ENCODE measurements at regions not wholly inside any gene's neighbourhood (a gene's known extent, or its start where the extent isn't known, plus 50 kb on each side); places are given as distances from the start of the nearest gene placed in this dataset.

DNA sequence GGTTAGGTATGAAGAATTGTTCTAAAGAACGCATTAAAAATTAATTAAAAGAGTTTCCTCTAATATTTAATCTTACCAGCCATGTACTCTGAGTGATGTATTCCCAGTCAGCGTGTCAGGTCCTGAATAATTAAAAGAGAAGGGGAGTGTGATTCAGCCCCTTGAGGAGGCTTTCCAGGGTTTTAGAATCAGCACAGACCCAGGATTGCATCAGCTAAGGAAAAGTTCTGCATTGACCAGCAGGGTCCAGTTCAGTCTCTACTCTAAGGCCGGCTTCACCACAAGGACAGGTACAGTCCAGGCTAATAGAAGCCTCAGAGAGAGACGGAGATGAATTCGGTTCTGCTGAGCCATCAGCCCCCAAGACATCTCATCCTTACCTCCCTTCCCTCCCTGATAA lies 499.5 kb upstream of the PROK2 start:
- TF ChIP-seq, protein P1, sequence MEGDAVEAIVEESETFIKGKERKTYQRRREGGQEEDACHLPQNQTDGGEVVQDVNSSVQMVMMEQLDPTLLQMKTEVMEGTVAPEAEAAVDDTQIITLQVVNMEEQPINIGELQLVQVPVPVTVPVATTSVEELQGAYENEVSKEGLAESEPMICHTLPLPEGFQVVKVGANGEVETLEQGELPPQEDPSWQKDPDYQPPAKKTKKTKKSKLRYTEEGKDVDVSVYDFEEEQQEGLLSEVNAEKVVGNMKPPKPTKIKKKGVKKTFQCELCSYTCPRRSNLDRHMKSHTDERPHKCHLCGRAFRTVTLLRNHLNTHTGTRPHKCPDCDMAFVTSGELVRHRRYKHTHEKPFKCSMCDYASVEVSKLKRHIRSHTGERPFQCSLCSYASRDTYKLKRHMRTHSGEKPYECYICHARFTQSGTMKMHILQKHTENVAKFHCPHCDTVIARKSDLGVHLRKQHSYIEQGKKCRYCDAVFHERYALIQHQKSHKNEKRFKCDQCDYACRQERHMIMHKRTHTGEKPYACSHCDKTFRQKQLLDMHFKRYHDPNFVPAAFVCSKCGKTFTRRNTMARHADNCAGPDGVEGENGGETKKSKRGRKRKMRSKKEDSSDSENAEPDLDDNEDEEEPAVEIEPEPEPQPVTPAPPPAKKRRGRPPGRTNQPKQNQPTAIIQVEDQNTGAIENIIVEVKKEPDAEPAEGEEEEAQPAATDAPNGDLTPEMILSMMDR (IDR thresholded peaks at IDR 0.05; ENCODE audit: control insufficient read depth, insufficient read depth, low read depth, low read length, missing control alignments), result no peak

DNA sequence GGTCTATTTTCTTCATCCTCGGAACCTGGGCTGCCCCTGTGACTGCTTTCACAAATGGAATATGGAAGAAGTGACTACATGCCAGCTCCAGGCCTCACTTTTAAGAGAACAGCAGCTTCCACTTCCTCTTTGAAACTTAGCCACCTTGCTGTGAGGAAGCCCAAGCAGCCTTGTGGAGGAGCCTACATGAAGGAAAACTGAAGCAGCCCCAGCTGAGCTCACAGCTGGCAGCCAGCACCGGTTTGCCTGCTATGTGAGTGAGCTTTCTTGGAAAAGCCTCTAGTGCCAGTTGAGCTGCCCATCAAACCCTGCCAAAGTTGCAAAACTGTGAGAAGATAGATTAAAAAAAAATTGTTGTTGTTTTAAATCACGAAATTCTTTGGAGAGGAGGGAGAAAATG lies 498.0 kb upstream of the PROK2 start:
- TF ChIP-seq, protein P1 (IDR thresholded peaks at IDR 0.05; ENCODE audit: control insufficient read depth, insufficient read depth, low read depth, low read length, missing control alignments), result no peak
- H3K4me3 ChIP-seq (ENCODE audit: control insufficient read depth, low read depth, low read length), result no peak overlapping the region
- no peak for DNase-seq (ENCODE audit: low read depth)

More for the DNA sequence above, 499.5 kb upstream of the PROK2 start:
- H3K4me3 ChIP-seq (ENCODE audit: control insufficient read depth, low read depth, low read length), result no peak overlapping the region
- no peak for DNase-seq (ENCODE audit: low read depth)

DNA sequence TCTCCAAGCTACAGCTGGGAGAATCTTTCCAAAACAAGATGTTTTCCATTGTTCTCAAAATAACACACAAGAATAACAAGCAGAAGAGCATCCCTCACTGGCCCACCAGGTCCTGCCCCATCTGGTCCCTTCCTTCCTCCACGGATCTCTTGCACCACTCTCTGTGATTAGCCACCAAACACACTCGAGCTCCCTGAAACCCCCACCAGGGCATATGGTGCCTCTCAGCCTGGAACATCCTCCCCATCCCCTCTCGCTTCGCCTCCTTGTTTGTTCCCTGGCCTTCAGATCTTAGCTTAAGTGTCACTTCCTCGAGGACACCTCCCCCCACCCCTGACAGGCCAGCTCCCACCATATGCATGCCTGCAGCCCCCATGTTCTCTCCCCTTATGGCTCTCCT lies 496.6 kb upstream of the PROK2 start:
- DNase-seq (ENCODE audit: low read depth), result no peak
- H3K4me3 ChIP-seq (ENCODE audit: control insufficient read depth, low read depth, low read length), result no peak overlapping the region
- TF ChIP-seq, protein P1 (IDR thresholded peaks at IDR 0.05; ENCODE audit: control insufficient read depth, insufficient read depth, low read depth, low read length, missing control alignments), result no peak

DNA sequence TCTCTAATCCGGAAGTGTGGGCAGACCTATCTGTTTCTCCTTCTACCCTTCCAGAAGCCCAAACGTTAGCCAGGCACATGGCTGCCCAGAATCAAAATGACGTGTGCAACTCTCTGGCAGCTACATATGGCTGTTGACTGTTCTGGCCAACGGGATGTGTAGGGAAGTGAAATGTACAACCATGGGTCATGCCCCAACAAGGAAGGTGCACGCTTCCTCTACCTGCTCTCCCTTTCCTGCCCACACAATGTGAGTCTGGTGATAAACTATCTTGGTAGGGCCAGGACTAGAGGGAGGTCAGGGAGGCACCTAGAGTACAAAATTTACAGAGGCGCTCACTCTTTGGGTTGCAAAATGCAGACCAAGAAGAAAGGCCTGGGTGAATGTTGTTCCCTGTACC lies 495.9 kb upstream of the PROK2 start:
- no peak overlapping the region for H3K4me3 ChIP-seq (ENCODE audit: control insufficient read depth, low read depth, low read length)
- TF ChIP-seq, protein P1 (IDR thresholded peaks at IDR 0.05; ENCODE audit: control insufficient read depth, insufficient read depth, low read depth, low read length, missing control alignments), result no peak
- no peak for DNase-seq (ENCODE audit: low read depth)

DNA sequence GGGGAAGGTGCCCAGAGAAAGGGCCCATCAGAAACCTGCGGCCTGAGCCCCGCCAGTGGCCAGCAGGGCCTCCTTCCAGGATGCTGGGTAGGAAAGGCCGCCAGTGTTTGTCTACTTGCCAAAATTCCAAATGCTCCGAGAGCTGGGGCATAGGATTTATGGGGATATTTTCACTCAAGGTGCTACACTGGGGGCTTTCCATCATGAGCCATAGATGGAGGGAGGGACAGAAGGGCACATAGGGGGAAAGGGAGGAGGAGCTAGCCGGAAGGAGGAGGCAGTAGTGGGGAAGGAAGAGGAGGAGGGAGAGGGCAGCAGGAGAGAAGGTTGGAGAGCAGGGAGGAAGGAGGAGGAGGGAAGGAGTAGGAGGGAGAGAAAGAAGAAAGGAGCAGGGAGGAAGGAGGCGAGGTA lies 494.7 kb upstream of the PROK2 start:
- TF ChIP-seq, protein P1 (IDR thresholded peaks at IDR 0.05; ENCODE audit: control insufficient read depth, insufficient read depth, low read depth, low read length, missing control alignments), result no peak
- no peak overlapping the region for H3K4me3 ChIP-seq (ENCODE audit: control insufficient read depth, low read depth, low read length)
- DNase-seq (ENCODE audit: low read depth), result no peak

DNA sequence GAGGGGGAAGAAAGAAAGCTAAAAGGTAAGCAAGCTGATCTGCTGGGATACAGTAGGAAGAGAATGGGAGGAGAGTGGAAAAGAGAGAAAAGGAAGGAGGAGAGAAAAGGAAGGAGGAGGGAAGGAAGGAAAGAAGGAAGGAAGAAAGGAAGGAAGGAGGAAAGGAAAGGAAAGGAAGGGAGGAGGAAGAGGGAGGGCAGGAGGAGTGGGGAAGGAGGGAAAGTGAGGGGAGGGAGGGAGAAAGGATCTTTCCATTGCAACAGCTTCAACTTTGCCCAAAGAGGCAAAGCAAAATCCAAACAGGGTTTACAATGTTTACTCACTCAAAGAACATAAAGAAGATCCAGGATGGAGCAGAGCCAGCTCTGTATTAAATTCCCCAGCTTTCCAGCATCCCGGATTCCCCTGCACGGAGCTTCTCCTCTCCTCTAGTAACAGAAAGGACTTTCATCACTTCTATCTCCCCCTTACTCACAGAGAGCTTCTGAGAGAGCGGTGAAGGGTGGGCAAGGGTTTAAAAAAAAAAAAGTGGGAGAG lies 494.2 kb upstream of the PROK2 start:
- no peak for DNase-seq (ENCODE audit: low read depth)
- H3K4me3 ChIP-seq (ENCODE audit: control insufficient read depth, low read depth, low read length), result no peak overlapping the region
- TF ChIP-seq, protein P1 (IDR thresholded peaks at IDR 0.05; ENCODE audit: control insufficient read depth, insufficient read depth, low read depth, low read length, missing control alignments), result no peak

Data from AG09309 (cell line).